SHP77 (cell line): ENCODE measurements at regions not wholly inside any gene's neighbourhood (a gene's known extent, or its start where the extent isn't known, plus 50 kb on each side); places are given as distances from the start of the nearest gene placed in this dataset.
A peak's percentile ranks its signal among the peaks of the same experiment; 100 is the strongest.

Experiments used
- DNase-seq, 2 experiments: peaks; one replicate each; lab custom pipeline; 2025; lab: John Stamatoyannopoulos, UW

GRCh38 chr1:79430437-79430836 lies 423.9 kb upstream of the ADGRL4 start:
- DNase-seq, result no peak

- no peak for DNase-seq
Measured at GRCh38 chr1:79422726-79423125, 416.2 kb upstream of the ADGRL4 start.

DNA sequence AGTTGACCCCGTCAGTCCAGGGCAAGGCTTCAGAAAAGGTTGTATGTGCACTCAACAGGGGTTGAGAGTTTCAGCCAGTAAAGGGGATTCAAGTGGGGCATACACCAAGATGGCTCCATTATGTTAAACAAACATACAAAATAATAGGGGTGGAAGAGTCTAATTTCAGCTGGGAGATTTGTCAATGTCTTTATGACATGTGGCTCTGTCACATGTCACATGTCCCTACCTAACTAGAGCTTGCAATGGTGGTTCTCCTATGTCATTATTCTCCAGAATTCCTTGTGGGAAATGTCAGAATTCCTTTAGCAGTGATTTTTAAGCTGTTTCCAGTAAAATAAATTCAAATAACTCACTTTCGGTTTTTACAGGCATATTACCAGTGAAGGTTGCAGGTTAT lies 392.0 kb upstream of the ADGRL4 start:
- no peak for DNase-seq

GRCh38 chr1:79396901-79397300 lies 390.4 kb upstream of the ADGRL4 start:
- DNase-seq, result no peak

- no peak for DNase-seq
Measured at GRCh38 chr1:79388694-79389361, 382.3 kb upstream of the ADGRL4 start.

- no peak for DNase-seq
Measured at GRCh38 chr1:79386730-79387129, 380.2 kb upstream of the ADGRL4 start.

DNA sequence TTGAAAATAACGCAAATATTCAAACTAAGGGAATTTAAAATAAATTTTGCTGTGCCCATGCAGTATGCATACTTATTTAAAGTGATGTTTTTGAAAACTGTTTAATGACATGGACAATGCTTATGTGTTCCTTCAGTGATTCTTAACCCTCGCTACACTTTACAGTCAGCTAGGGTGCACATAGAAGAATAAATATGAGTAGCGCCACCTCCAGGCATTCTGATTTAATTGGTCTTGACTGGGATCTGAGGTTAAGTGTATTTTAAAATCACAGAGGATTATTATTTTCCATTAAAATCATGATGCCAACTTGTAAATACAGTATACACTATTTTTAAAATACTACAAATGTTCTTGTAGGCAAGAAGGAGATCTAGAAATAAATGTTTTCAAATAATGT lies 373.5 kb upstream of the ADGRL4 start:
- no peak for DNase-seq

GRCh38 chr1:79376106-79376505 lies 369.6 kb upstream of the ADGRL4 start:
- no peak for DNase-seq

- no peak for DNase-seq
Measured at GRCh38 chr1:79375352-79375751, 368.8 kb upstream of the ADGRL4 start.

- DNase-seq, result no peak
Measured at GRCh38 chr1:79374397-79374796, 367.9 kb upstream of the ADGRL4 start.

GRCh38 chr1:79373481-79374125 lies 367.1 kb upstream of the ADGRL4 start:
- peak in 1 of 2 experiments; percentile 37 for DNase-seq

DNA sequence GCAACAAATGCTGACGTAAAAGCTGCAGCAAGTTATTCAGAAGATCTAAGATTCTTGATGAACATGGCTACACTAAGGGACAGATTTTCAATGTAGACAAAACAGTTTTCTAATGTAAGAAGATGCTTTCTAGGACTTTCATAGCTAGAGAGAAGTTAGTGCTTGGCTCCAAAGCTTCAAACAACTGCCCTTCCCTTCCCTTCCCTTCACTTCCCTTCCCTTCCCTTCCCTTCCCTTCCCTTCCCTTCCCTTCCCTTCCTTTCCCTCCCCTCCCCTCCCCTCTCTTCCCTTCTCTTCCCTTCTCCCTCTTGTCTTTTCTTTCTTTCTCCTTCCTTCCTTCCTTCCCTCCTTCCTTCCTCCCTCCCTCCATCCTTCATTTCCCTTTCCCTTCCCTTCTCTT lies 365.3 kb upstream of the ADGRL4 start:
- no peak for DNase-seq

GRCh38 chr1:79369091-79369490 lies 362.6 kb upstream of the ADGRL4 start:
- DNase-seq, result no peak

DNA sequence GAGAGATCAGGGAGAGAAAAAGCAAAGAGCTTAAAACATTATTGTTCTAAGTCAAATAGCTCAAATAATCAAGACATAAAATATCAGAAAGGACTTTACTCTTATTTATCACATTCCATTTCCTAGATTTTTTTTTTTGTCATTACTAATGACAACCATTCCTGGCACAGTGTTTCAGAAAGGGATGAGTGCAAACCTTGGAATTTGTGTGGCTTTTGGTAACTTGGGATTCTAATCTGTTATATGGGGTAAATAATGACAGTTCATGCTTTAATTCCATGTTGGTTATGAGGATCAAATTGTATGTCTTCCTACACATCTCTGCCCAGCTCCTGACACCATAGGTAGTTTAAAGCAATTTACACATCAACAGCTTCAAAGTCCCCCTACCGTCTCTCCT lies 358.4 kb upstream of the ADGRL4 start:
- no peak for DNase-seq

- DNase-seq, result no peak
Measured at GRCh38 chr1:79363430-79363829, 356.9 kb upstream of the ADGRL4 start.

DNA sequence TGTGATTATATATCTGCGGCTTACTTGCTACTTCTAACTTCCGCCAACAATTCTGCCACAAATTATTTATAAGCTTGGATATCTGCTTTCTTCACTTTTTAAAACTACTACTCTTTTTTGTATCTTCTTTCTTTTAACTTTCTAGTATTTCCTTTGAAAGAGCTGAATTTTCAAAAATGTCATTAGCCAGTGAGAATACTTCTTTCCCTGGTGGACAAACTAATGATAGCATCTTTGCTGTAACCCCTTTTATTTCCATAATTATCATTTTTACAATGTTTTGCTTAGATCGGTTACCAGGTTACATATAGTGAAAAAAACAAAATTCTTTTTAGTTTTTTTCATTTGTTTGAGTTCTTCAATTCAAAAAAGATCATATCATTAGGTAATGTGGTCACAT lies 355.9 kb upstream of the ADGRL4 start:
- no peak for DNase-seq

GRCh38 chr1:79355090-79355489 lies 348.6 kb upstream of the ADGRL4 start:
- DNase-seq, result no peak

DNA sequence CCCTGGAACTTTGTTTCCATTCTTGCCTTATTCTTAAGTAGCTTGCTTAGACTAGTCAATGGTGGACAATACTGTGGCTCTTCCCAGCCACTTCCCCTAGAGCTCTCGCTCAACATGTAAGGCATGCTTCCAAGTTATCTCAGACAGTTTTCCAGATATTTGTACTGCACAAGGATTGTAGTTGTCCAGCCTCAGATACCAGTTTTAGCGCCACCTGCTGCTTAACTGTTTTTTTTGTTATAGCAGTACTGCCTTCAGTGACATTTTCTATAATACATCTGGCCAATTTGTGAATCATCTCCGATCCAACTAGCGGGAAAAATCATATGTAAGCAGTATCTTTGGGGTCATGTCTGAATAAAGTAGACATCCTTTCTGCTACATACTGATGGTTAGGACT lies 346.7 kb upstream of the ADGRL4 start:
- DNase-seq, result peak; percentile 3 to 21

- no peak for DNase-seq
Measured at GRCh38 chr1:79326875-79327274, 320.3 kb upstream of the ADGRL4 start.

GRCh38 chr1:79325705-79326104 lies 319.2 kb upstream of the ADGRL4 start:
- no peak for DNase-seq

GRCh38 chr1:79325126-79325525 lies 318.6 kb upstream of the ADGRL4 start:
- DNase-seq, result no peak

DNA sequence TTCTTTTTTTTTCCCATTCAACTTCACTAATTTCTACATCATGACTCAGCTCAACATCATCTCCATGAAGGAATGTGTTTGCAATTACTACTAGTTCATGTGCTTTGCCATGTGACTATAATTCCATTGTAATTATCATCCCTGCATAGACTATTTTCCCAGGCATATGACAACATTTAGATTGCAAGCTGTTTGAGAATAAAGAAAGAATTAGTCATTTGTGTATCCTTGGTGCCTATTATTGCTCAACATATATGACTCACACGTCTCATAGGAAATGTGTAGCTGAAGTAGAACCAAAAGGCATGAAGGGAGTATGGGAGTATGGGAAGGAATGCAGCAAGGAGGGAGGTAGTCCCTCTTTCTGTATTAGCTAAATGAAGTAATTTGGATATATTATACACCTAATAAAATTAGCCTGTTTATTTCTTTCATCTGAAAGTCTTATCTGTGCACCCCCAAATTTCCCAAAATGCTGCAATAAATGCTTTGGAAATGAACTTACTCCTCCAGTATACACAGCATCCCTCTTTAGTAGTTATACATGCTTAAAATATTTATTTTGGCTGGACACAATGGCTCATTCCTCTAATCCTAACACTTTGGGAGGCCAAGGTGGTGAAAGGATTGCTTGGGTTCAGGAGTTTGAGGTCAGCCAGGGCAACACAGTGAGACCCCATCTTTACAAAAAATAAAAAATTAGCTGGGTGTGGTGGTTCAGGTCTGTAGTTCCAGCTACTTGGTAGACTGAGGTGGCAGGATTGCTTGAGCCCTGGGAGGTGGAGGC lies 316.9 kb upstream of the ADGRL4 start:
- no peak for DNase-seq

GRCh38 chr1:79322511-79323027 lies 316.0 kb upstream of the ADGRL4 start:
- no peak for DNase-seq
